SK-N-SH (cell line): ENCODE measurements at regions not wholly inside any gene's neighbourhood (a gene's known extent, or its start where the extent isn't known, plus 50 kb on each side); places are given as distances from the start of the nearest gene placed in this dataset.
A peak's percentile ranks its signal among the peaks of the same experiment; 100 is the strongest.

ENCODE experiments used
- CTCF ChIA-PET: fragments of 300-600, 350-600 bp; formaldehyde crosslinking; extraction: SDS; loops from one replicate; lab custom pipeline; 2021; lab: Yijun Ruan, JAX
- POLR2A ChIA-PET: fragments of 350-600 bp; sonication (Branson Sonifier 250); formaldehyde crosslinking; extraction: SDS; loops from one replicate; lab custom pipeline; 2020; ENCODE audit warnings: antibody characterized with exemption, inconsistent platforms; lab: Yijun Ruan, JAX
- DNase-seq: peaks from one replicate; pipeline ENCODE4 v3.0.0; 2012
- H2AFZ ChIP-seq: fragments of 200-600 bp; sonication (generic); 2 replicates; pipeline ENCODE4 v1.8.1; 2016; ENCODE audit warnings: antibody characterized with exemption, mild to moderate bottlenecking, low read depth
- H3F3A ChIP-seq: fragments of 200-600 bp; sonication (generic); replicated peaks from 2 replicates; pipeline ENCODE3; 2016; ENCODE audit warnings: antibody characterized with exemption, mild to moderate bottlenecking; ENCODE audit not compliant: insufficient read depth
- H3K27ac ChIP-seq, 2 experiments: fragments of 200-500 bp in 1 of 2; fragments of 200-600 bp in 1 of 2; sonication (Bioruptor generic) in 1 of 2; sonication (generic), shearing (Covaris generic) in 1 of 2; 2 replicates each; pipeline versions ENCODE4 v1.5.1 to v1.6.1; 2014 to 2016; ENCODE audit warnings: low read depth in 2 of 2, inconsistent platforms in 1 of 2, low read length in 1 of 2, mild to moderate bottlenecking in 1 of 2, mixed read lengths in 1 of 2
- H3K27me3 ChIP-seq: fragments of 200-600 bp; sonication (generic), shearing (Covaris generic); 2 replicates; pipeline ENCODE4 v1.6.1; 2016; ENCODE audit warnings: mixed run types; ENCODE audit not compliant: insufficient read depth
- H3K36me3 ChIP-seq, 2 experiments: fragments of 200-500 bp in 1 of 2; fragments of 200-600 bp in 1 of 2; sonication (Bioruptor generic) in 1 of 2; sonication (generic) in 1 of 2; replicated peaks in 1 of 2; 2 replicates each; pipeline versions ENCODE3 to v1.5.1; 2014 to 2016; ENCODE audit warnings: low read length in 1 of 2, mild to moderate bottlenecking in 1 of 2; ENCODE audit not compliant: insufficient read depth in 2 of 2, control insufficient read depth in 1 of 2
- H3K4me1 ChIP-seq, 2 experiments: fragments of 200-500 bp in 1 of 2; fragments of 200-600 bp in 1 of 2; sonication (Bioruptor generic) in 1 of 2; sonication (generic), shearing (Covaris generic) in 1 of 2; 2 replicates each; pipeline versions ENCODE4 v1.5.1 to v1.6.1; 2014 to 2016; ENCODE audit warnings: low read depth in 1 of 2, low read length in 1 of 2, mixed run types in 1 of 2; ENCODE audit not compliant: insufficient read depth in 2 of 2, control insufficient read depth in 1 of 2
- H3K4me2 ChIP-seq: fragments of 200-600 bp; sonication (generic), shearing (Covaris generic); 2 replicates; pipeline ENCODE4 v1.6.1; 2017; ENCODE audit warnings: mixed run types
- H3K4me3 ChIP-seq, 2 experiments: fragments of 200-500 bp in 1 of 2; fragments of 200-600 bp in 1 of 2; sonication (Bioruptor generic) in 1 of 2; sonication (generic), shearing (Covaris generic) in 1 of 2; 2 replicates each; pipeline versions ENCODE4 v1.5.1 to v1.8.1; 2014 to 2016; ENCODE audit warnings: low read depth in 2 of 2, inconsistent platforms in 1 of 2, low read length in 1 of 2, mild to moderate bottlenecking in 1 of 2, mixed read lengths in 1 of 2, moderate library complexity in 1 of 2
- H3K79me2 ChIP-seq: fragments of 200-600 bp; sonication (generic); 2 replicates; pipeline ENCODE4 v1.8.1; 2017; ENCODE audit warnings: mild to moderate bottlenecking; ENCODE audit not compliant: insufficient read depth
- H3K9ac ChIP-seq: fragments of 200-600 bp; sonication (generic); 2 replicates; pipeline ENCODE4 v1.6.1; 2017; ENCODE audit warnings: mixed run types
- H3K9me2 ChIP-seq: fragments of 200-600 bp; sonication (generic); 2 replicates; pipeline ENCODE4 v1.6.1; 2017; ENCODE audit warnings: mixed run types
- H3K9me3 ChIP-seq: fragments of 200-600 bp; sonication (generic); 2 replicates; pipeline ENCODE4 v1.6.1; 2017; ENCODE audit warnings: mixed run types, mild to moderate bottlenecking, moderate library complexity
- H4K20me1 ChIP-seq: fragments of 200-600 bp; sonication (generic); 2 replicates; pipeline ENCODE4 v1.6.1; 2017; ENCODE audit warnings: mild to moderate bottlenecking, mixed run types; ENCODE audit not compliant: insufficient read depth
- CHD2 ChIP-seq: fragments of 150-350 bp; IDR thresholded peaks from 2 replicates; pipeline ENCODE4 v1.6.1; 2018; ENCODE audit warnings: low read length; ENCODE audit not compliant: partially characterized antibody
- ELF1 ChIP-seq: IDR thresholded peaks from 2 replicates; pipeline ENCODE4 v1.4.0; 2012
- FOSL2 ChIP-seq: IDR thresholded peaks from 2 replicates; pipeline ENCODE4 v1.4.0; 2012; ENCODE audit warnings: low read depth, mild to moderate bottlenecking, moderate library complexity, borderline replicate concordance
- FOXM1 ChIP-seq: IDR thresholded peaks from 2 replicates; pipeline ENCODE4 v1.4.0; 2012; ENCODE audit warnings: low read depth, mild to moderate bottlenecking
- GABPA ChIP-seq: IDR thresholded peaks from 2 replicates; pipeline ENCODE4 v1.4.0; 2012; ENCODE audit warnings: low read depth, mild to moderate bottlenecking
- GATA2 ChIP-seq: sonication (generic); formaldehyde crosslinking; IDR thresholded peaks from 2 replicates; pipeline ENCODE4 v1.5.0; 2020; ENCODE audit warnings: mild to moderate bottlenecking, missing genetic modification reagents
- JUND ChIP-seq: IDR thresholded peaks from 2 replicates; pipeline ENCODE4 v1.4.0; 2012
- MEF2A ChIP-seq: IDR thresholded peaks from 2 replicates; pipeline ENCODE4 v1.4.0; 2012; ENCODE audit warnings: low read depth, borderline replicate concordance
- NFIC ChIP-seq: IDR thresholded peaks from 2 replicates; pipeline ENCODE4 v1.4.0; 2012; ENCODE audit warnings: borderline replicate concordance
- NRF1 ChIP-seq: IDR thresholded peaks from 2 replicates; pipeline ENCODE4 v1.6.1; 2012; ENCODE audit warnings: low read depth, mild to moderate bottlenecking, low read length
- RAD21 ChIP-seq: IDR thresholded peaks from 2 replicates; pipeline ENCODE4 v1.6.1; 2012; ENCODE audit warnings: mild to moderate bottlenecking, low read length
- RCOR1 ChIP-seq: fragments of 150-350 bp; IDR thresholded peaks from 2 replicates; pipeline ENCODE4 v1.6.1; 2017; ENCODE audit warnings: antibody characterized with exemption, low read length
- RXRA ChIP-seq: IDR thresholded peaks from 2 replicates; pipeline ENCODE4 v1.4.0; 2012; ENCODE audit warnings: low read depth, mild to moderate bottlenecking, borderline replicate concordance
- TCF12 ChIP-seq: IDR thresholded peaks from 2 replicates; pipeline ENCODE4 v1.4.0; 2012
- TEAD4 ChIP-seq: IDR thresholded peaks from 2 replicates; pipeline ENCODE4 v1.4.0; 2012; ENCODE audit warnings: mild to moderate bottlenecking, borderline replicate concordance; ENCODE audit not compliant: insufficient read depth
- YY1 ChIP-seq: IDR thresholded peaks from 2 replicates; pipeline ENCODE4 v1.4.0; 2012; ENCODE audit warnings: low read depth, mild to moderate bottlenecking
- WGBS: methylation state at CpG from one replicate; pipeline ENCODE4 v1.1.6; 2017; ENCODE audit warnings: low lambda C conversion rate; 5-methylcytosine and 5-hydroxymethylcytosine counted together
- TF ChIP-seq, protein P1 (sequence below): fragments of 200-600 bp; sonication (generic); IDR thresholded peaks from 2 replicates; pipeline ENCODE4 v1.6.1; 2017; ENCODE audit warnings: antibody characterized with exemption, mild to moderate bottlenecking, moderate library complexity
- TF ChIP-seq, protein P2 (sequence below): IDR thresholded peaks from 2 replicates; pipeline ENCODE4 v1.4.0; 2012; ENCODE audit warnings: low read depth, borderline replicate concordance
- TF ChIP-seq, protein P3 (sequence below): fragments of 150-350 bp; IDR thresholded peaks from 2 replicates; pipeline ENCODE4 v1.6.1; 2017; ENCODE audit warnings: antibody characterized with exemption, low read length, low read depth, borderline replicate concordance
- TF ChIP-seq, protein P4 (sequence below): IDR thresholded peaks from 2 replicates; pipeline ENCODE4 v1.6.1; 2012; ENCODE audit warnings: mild to moderate bottlenecking, low read depth, low read length, moderate library complexity
- TF ChIP-seq, protein P5 (sequence below): IDR thresholded peaks from 2 replicates; pipeline ENCODE4; 2012
- TF ChIP-seq, protein P6 (sequence below): IDR thresholded peaks from 2 replicates; pipeline ENCODE4 v1.4.0; 2012; ENCODE audit warnings: low read depth, borderline replicate concordance

DNA sequence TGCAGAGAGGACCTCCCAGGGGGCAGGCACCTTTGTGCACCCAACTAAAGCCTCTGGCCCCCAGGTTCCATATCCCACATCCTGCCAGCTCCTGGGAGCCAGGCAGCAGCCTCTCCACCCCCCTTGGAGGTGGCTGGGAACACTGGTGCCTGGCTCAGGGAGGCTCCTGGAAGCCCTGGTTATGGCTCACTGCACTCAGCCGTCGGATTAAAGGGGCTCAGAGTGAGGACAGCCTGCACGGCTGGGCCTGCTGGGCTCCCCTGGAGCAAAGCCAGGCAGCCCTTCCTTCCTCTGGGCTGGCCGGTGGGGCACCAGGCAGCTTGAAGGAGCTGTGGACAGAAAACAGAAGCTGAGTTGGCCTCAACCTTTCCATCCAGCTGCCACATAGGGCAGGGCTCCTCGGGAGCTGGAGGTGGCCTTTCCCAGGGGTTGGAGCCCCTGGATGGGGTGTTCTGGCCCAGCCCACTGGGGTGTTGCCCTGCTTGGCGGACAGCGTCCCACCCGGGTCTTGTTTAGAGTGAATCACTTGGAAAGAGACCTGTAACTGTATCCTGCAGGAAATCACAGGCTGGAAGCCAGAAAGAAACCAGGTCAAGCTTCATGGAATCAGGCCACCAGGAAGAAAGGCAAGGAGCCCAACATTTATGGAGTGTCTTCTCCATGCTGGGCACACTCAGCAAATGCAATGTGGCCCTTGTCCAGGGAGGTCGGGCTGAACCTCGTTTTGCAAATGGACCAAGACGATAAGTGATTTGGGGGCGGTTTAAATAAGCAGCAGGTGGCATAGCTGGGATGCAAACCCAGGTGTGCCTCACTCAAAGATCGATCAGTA is 253.3 kb downstream of the SOX9 start:
- peaks cover 9% of the 10 kb centered on the region for H3F3A ChIP-seq
- H2AFZ ChIP-seq = peak overlapping the region; percentile 70
- H3K27ac ChIP-seq = peak overlapping the region; percentile 60 to 76
- no peaks in the 10 kb centered on the region for H3K36me3 ChIP-seq
- H3K79me2 ChIP-seq = no peaks in the 10 kb centered on the region
- CTCF ChIA-PET = interaction anchor here (0.6 to 1.8 kb wide), 9 partner anchors 10 to 1607 kb away, joined by 3 to 9 read pairs (median 4); no protein-coding TSS in a partner anchor
- peaks cover 36 to 54% of the 10 kb centered on the region in 2 experiments for H3K4me1 ChIP-seq
- H3K27me3 ChIP-seq = no peaks in the 10 kb centered on the region
- H3K9me2 ChIP-seq = no peaks in the 10 kb centered on the region
- 0 out of 4 replicates have a peak overlapping the region, but pooled peaks of 1 of the 2 experiments have one; percentile 20 for H3K4me3 ChIP-seq
- DNase-seq = peak; percentile 65
- POLR2A ChIA-PET = interaction anchor here (1.2 kb wide), 1 partner anchor 8 kb away, joined by 3 read pairs; no protein-coding TSS in a partner anchor
- 47% methylated on average over 13 of the region's 13 CpGs for WGBS
- peak overlapping the region; percentile 37; the same call in 1 of the 2 replicates for H3K9ac ChIP-seq
- peak overlapping the region; percentile 67 for H3K4me2 ChIP-seq
- no peaks in the 10 kb centered on the region for H3K9me3 ChIP-seq
- H4K20me1 ChIP-seq = no peaks in the 10 kb centered on the region
- TF ChIP-seq, protein P1, sequence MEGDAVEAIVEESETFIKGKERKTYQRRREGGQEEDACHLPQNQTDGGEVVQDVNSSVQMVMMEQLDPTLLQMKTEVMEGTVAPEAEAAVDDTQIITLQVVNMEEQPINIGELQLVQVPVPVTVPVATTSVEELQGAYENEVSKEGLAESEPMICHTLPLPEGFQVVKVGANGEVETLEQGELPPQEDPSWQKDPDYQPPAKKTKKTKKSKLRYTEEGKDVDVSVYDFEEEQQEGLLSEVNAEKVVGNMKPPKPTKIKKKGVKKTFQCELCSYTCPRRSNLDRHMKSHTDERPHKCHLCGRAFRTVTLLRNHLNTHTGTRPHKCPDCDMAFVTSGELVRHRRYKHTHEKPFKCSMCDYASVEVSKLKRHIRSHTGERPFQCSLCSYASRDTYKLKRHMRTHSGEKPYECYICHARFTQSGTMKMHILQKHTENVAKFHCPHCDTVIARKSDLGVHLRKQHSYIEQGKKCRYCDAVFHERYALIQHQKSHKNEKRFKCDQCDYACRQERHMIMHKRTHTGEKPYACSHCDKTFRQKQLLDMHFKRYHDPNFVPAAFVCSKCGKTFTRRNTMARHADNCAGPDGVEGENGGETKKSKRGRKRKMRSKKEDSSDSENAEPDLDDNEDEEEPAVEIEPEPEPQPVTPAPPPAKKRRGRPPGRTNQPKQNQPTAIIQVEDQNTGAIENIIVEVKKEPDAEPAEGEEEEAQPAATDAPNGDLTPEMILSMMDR = no peak
- TF ChIP-seq FOSL2 (peak; percentile 86), YY1 (no peak; the same call in 1 of the 2 replicates), RXRA (peak; percentile 64; the same call in 1 of the 2 replicates), GABPA (no peak; the same call in 1 of the 2 replicates), ELF1 (no peak; the same call in 1 of the 2 replicates), NRF1 (no peak), NFIC (peak; percentile 92), JUND (peak; percentile 72; the same call in 1 of the 2 replicates), TEAD4 (peak; percentile 73; the same call in 1 of the 2 replicates), CHD2 (no peak), MEF2A (no peak), TCF12 (peak; percentile 89), RCOR1 (peak; percentile 16; the same call in 1 of the 2 replicates), FOXM1 (0 out of 2 replicates have a peak, but pooled peaks have one; percentile 24), RAD21 (no peak), GATA2 (no peak)
- TF ChIP-seq, protein P2, sequence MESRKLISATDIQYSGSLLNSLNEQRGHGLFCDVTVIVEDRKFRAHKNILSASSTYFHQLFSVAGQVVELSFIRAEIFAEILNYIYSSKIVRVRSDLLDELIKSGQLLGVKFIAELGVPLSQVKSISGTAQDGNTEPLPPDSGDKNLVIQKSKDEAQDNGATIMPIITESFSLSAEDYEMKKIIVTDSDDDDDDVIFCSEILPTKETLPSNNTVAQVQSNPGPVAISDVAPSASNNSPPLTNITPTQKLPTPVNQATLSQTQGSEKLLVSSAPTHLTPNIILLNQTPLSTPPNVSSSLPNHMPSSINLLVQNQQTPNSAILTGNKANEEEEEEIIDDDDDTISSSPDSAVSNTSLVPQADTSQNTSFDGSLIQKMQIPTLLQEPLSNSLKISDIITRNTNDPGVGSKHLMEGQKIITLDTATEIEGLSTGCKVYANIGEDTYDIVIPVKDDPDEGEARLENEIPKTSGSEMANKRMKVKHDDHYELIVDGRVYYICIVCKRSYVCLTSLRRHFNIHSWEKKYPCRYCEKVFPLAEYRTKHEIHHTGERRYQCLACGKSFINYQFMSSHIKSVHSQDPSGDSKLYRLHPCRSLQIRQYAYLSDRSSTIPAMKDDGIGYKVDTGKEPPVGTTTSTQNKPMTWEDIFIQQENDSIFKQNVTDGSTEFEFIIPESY = 0 out of 2 replicates have a peak, but pooled peaks have one; percentile 54
- TF ChIP-seq, protein P3, sequence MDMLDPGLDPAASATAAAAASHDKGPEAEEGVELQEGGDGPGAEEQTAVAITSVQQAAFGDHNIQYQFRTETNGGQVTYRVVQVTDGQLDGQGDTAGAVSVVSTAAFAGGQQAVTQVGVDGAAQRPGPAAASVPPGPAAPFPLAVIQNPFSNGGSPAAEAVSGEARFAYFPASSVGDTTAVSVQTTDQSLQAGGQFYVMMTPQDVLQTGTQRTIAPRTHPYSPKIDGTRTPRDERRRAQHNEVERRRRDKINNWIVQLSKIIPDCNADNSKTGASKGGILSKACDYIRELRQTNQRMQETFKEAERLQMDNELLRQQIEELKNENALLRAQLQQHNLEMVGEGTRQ = no peak
- TF ChIP-seq, protein P4, sequence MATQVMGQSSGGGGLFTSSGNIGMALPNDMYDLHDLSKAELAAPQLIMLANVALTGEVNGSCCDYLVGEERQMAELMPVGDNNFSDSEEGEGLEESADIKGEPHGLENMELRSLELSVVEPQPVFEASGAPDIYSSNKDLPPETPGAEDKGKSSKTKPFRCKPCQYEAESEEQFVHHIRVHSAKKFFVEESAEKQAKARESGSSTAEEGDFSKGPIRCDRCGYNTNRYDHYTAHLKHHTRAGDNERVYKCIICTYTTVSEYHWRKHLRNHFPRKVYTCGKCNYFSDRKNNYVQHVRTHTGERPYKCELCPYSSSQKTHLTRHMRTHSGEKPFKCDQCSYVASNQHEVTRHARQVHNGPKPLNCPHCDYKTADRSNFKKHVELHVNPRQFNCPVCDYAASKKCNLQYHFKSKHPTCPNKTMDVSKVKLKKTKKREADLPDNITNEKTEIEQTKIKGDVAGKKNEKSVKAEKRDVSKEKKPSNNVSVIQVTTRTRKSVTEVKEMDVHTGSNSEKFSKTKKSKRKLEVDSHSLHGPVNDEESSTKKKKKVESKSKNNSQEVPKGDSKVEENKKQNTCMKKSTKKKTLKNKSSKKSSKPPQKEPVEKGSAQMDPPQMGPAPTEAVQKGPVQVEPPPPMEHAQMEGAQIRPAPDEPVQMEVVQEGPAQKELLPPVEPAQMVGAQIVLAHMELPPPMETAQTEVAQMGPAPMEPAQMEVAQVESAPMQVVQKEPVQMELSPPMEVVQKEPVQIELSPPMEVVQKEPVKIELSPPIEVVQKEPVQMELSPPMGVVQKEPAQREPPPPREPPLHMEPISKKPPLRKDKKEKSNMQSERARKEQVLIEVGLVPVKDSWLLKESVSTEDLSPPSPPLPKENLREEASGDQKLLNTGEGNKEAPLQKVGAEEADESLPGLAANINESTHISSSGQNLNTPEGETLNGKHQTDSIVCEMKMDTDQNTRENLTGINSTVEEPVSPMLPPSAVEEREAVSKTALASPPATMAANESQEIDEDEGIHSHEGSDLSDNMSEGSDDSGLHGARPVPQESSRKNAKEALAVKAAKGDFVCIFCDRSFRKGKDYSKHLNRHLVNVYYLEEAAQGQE = peak; percentile 51
- TF ChIP-seq, protein P5, sequence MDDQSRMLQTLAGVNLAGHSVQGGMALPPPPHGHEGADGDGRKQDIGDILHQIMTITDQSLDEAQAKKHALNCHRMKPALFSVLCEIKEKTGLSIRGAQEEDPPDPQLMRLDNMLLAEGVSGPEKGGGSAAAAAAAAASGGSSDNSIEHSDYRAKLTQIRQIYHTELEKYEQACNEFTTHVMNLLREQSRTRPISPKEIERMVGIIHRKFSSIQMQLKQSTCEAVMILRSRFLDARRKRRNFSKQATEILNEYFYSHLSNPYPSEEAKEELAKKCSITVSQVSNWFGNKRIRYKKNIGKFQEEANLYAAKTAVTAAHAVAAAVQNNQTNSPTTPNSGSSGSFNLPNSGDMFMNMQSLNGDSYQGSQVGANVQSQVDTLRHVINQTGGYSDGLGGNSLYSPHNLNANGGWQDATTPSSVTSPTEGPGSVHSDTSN = no peak; the same call in 1 of the 2 replicates
- TF ChIP-seq, protein P6, sequence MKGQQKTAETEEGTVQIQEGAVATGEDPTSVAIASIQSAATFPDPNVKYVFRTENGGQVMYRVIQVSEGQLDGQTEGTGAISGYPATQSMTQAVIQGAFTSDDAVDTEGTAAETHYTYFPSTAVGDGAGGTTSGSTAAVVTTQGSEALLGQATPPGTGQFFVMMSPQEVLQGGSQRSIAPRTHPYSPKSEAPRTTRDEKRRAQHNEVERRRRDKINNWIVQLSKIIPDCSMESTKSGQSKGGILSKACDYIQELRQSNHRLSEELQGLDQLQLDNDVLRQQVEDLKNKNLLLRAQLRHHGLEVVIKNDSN = no peak
